DND-41 (cell line): ENCODE measurements at regions not wholly inside any gene's neighbourhood (a gene's known extent, or its start where the extent isn't known, plus 50 kb on each side); places are given as distances from the start of the nearest gene placed in this dataset.

ENCODE experiments used
- ATAC-seq: fragments of 200-7000 bp; cut with Tn5 transposase; 3 replicates; pipeline ENCODE4 v1.9.1; 2021; ENCODE audit warnings: low read depth; ENCODE audit not compliant: insufficient read depth
- DNase-seq: peaks from one replicate; pipeline ENCODE4 v3.0.0-alpha.2; 2020
- H2AFZ ChIP-seq: 2 replicates; pipeline ENCODE4 v1.6.0; 2012; ENCODE audit warnings: low read depth, low read length
- H3K27ac ChIP-seq: 2 replicates; pipeline ENCODE4 v1.5.1; 2012; ENCODE audit warnings: low read length, inconsistent platforms
- H3K27me3 ChIP-seq: fragments of 200-600 bp; sonication (generic); 2 replicates; pipeline ENCODE4 v1.6.0; 2012; ENCODE audit warnings: low read length, mild to moderate bottlenecking, inconsistent platforms; ENCODE audit not compliant: insufficient read depth, poor library complexity
- H3K36me3 ChIP-seq: 2 replicates; pipeline ENCODE4 v1.5.1; 2012; ENCODE audit warnings: low read length, inconsistent platforms; ENCODE audit not compliant: insufficient read depth
- H3K4me1 ChIP-seq: 2 replicates; pipeline ENCODE4 v1.5.1; 2012; ENCODE audit warnings: mild to moderate bottlenecking, low read length; ENCODE audit not compliant: insufficient read depth
- H3K4me2 ChIP-seq: 2 replicates; pipeline ENCODE4 v1.6.0; 2012; ENCODE audit warnings: mild to moderate bottlenecking, moderate library complexity, low read length, inconsistent platforms; ENCODE audit not compliant: insufficient read depth
- H3K4me3 ChIP-seq, 2 experiments: fragments of 200-600 bp in 1 of 2; shearing (Covaris generic) in 1 of 2; 2 replicates each; pipeline ENCODE4 v1.5.1; 2012 to 2016; ENCODE audit warnings: inconsistent platforms in 2 of 2, low read length in 2 of 2, mild to moderate bottlenecking in 2 of 2, low read depth in 1 of 2, moderate library complexity in 1 of 2
- H3K79me2 ChIP-seq: 2 replicates; pipeline ENCODE4 v1.6.0; 2012; ENCODE audit warnings: low read length, inconsistent platforms; ENCODE audit not compliant: insufficient read depth
- H3K9ac ChIP-seq: 2 replicates; pipeline ENCODE4 v1.6.0; 2012; ENCODE audit warnings: low read depth, mild to moderate bottlenecking, inconsistent platforms, low read length, moderate library complexity
- H3K9me3 ChIP-seq: 2 replicates; pipeline ENCODE4 v1.5.1; 2012; ENCODE audit warnings: low read length, moderate library complexity, mild to moderate bottlenecking, inconsistent platforms; ENCODE audit not compliant: insufficient read depth, severe bottlenecking
- H4K20me1 ChIP-seq: 2 replicates; pipeline ENCODE4 v1.6.0; 2012; ENCODE audit warnings: low read length; ENCODE audit not compliant: insufficient read depth
- EZH2 ChIP-seq: IDR thresholded peaks from 3 replicates; pipeline ENCODE4 v1.6.1; 2012; ENCODE audit warnings: borderline replicate concordance, low read depth, mild to moderate bottlenecking, moderate library complexity, low read length, inconsistent platforms; ENCODE audit not compliant: severe bottlenecking
- TF ChIP-seq, protein P1 (sequence below): IDR thresholded peaks from 2 replicates; pipeline ENCODE4 v1.5.1; 2012; ENCODE audit warnings: borderline replicate concordance, low read length, moderate library complexity, mild to moderate bottlenecking; ENCODE audit not compliant: poor library complexity, severe bottlenecking; ENCODE audit errors: extremely low read depth

DNA sequence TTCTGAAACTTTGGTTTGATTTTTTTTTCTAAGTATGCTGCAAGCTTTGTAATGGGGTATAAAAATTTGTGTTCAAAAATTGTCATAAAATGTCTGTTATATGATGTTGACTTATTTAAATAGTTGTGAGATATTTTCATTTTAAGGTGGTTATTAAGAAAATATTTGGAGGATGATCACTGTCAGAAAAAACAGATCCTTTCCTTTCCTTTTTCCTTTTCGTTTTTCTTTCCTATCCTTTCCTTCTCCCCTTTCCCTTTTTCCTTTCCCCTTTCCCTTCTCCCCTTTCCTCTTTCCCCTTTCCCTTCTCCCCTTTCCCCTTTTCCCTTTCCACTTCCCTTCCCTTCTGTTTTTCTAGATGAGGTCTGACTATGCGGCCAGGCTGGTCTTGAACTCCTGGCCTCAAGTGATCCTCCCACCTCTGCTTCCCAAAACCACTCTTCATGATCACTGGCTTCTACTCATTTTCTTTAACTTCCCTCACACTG lies 640.5 kb downstream of the PLCL1 start:
- ATAC-seq, result no peak
- TF ChIP-seq, protein P1, sequence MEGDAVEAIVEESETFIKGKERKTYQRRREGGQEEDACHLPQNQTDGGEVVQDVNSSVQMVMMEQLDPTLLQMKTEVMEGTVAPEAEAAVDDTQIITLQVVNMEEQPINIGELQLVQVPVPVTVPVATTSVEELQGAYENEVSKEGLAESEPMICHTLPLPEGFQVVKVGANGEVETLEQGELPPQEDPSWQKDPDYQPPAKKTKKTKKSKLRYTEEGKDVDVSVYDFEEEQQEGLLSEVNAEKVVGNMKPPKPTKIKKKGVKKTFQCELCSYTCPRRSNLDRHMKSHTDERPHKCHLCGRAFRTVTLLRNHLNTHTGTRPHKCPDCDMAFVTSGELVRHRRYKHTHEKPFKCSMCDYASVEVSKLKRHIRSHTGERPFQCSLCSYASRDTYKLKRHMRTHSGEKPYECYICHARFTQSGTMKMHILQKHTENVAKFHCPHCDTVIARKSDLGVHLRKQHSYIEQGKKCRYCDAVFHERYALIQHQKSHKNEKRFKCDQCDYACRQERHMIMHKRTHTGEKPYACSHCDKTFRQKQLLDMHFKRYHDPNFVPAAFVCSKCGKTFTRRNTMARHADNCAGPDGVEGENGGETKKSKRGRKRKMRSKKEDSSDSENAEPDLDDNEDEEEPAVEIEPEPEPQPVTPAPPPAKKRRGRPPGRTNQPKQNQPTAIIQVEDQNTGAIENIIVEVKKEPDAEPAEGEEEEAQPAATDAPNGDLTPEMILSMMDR, result no peak
- no peak for TF ChIP-seq EZH2
- Histone ChIP-seq H4K20me1 (no peaks in the 10 kb centered on the region), H3K4me2 (no peak overlapping the region), H3K27me3 (peaks cover 3% of the 10 kb centered on the region), H3K4me3 (no peak overlapping the region), H3K4me1 (no peaks in the 10 kb centered on the region), H3K36me3 (no peaks in the 10 kb centered on the region), H3K27ac (no peak overlapping the region), H3K9me3 (no peaks in the 10 kb centered on the region), H3K9ac (no peak overlapping the region), H3K79me2 (no peaks in the 10 kb centered on the region), H2AFZ (no peak overlapping the region)
- DNase-seq, result no peak

DNA sequence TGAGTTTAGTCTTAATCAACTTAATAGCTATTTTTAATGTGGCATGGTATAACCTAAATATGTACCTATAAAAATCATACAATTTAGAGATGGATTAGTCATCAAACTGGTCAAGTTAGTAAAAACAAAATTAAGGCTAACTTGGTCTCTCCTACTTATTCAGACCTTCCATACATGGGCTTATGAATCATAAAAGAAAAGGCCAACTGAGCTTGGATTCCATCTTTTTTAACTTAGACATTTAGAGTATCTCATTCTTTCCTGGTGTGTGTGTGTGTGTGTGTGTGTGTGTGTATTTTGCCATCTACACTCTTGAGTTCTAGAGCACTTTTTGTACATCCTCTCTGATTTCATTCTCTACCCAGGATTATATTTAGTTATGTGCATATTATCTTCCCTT lies 637.5 kb downstream of the PLCL1 start:
- Histone ChIP-seq H3K27me3 (peaks cover 3% of the 10 kb centered on the region), H3K4me1 (no peaks in the 10 kb centered on the region), H3K4me3 (no peak overlapping the region), H3K36me3 (no peaks in the 10 kb centered on the region), H2AFZ (no peak overlapping the region), H3K9ac (no peak overlapping the region), H3K79me2 (no peaks in the 10 kb centered on the region), H3K4me2 (no peak overlapping the region), H3K9me3 (no peaks in the 10 kb centered on the region), H3K27ac (no peak overlapping the region), H4K20me1 (no peaks in the 10 kb centered on the region)
- DNase-seq (no peak), ATAC-seq (no peak)
- TF ChIP-seq, protein P1, result no peak
- no peak for TF ChIP-seq EZH2

DNA sequence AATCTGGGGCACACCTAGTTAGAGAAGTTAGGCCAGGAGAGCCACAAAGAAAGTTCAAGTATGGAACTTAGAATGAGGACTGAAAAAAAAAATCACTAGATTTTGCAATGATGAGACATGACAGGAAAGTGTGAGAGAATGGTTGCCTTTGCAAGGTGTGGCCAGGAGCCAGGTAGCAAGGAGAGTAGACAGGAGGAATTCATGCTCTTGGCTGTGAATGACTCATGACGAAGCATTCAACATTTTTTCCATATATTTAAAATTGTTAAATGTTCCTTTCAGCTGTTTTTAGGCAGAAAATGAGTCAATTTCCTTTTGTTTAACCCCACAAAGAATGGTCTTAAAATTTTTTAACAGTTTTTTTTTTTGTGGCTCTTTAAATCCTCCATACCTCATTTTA lies 636.9 kb downstream of the PLCL1 start:
- no peak for ATAC-seq
- no peaks in the 10 kb centered on the region for H3K4me1 ChIP-seq
- TF ChIP-seq, protein P1, result no peak
- TF ChIP-seq EZH2, result no peak

DNA sequence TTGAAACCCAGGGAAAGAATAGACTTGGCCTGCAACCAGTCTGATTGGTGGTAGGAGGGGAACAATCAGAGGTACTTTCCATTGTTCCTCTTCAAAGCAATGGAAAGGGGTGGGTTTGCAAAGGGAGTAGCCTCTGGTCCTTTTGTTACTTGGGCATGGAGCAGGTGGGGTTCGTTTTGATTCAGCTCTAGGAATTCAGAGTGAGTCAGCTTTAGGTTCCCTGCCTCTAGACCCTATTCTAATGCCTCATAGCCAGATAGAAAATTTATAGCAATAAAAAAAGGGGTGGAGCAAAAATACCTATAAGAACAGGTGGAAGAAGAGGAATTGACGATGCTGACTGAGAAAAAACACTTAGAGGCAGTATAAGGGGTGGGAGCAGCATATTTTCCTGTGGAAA lies 636.4 kb downstream of the PLCL1 start:
- DNase-seq (no peak), ATAC-seq (no peak)
- Histone ChIP-seq H3K27ac (no peak overlapping the region), H3K4me3 (no peak overlapping the region), H3K4me1 (no peaks in the 10 kb centered on the region), H3K9me3 (no peaks in the 10 kb centered on the region), H3K9ac (no peak overlapping the region), H3K4me2 (no peak overlapping the region), H3K27me3 (peaks cover 3% of the 10 kb centered on the region), H4K20me1 (no peaks in the 10 kb centered on the region), H3K79me2 (no peaks in the 10 kb centered on the region), H2AFZ (no peak overlapping the region), H3K36me3 (no peaks in the 10 kb centered on the region)
- TF ChIP-seq EZH2, result no peak

More for the DNA sequence above, 636.9 kb downstream of the PLCL1 start:
- no peak for DNase-seq
- Histone ChIP-seq H3K79me2 (no peaks in the 10 kb centered on the region), H3K36me3 (no peaks in the 10 kb centered on the region), H3K4me2 (no peak overlapping the region), H4K20me1 (no peaks in the 10 kb centered on the region), H3K4me3 (no peak overlapping the region), H3K27me3 (peaks cover 3% of the 10 kb centered on the region), H2AFZ (no peak overlapping the region), H3K9ac (no peak overlapping the region), H3K9me3 (no peaks in the 10 kb centered on the region), H3K27ac (no peak overlapping the region)
